HFF-Myc (cell line): ENCODE measurements at regions not wholly inside any gene's neighbourhood (a gene's known extent, or its start where the extent isn't known, plus 50 kb on each side); places are given as distances from the start of the nearest gene placed in this dataset.

ENCODE experiments used
- DNase-seq: peaks from one replicate; pipeline ENCODE4 v3.0.0-alpha.2; 2011; ENCODE audit warnings: low read depth; ENCODE audit errors: extremely low read depth
- H3K4me3 ChIP-seq: replicated peaks from 2 replicates; pipeline ENCODE4 v1.5.1; 2011; ENCODE audit warnings: low read depth, mild to moderate bottlenecking, control low read depth, low read length
- CTCF ChIP-seq: IDR thresholded peaks from 2 replicates; pipeline ENCODE4 v1.5.1; 2012; ENCODE audit warnings: mild to moderate bottlenecking, low read depth, low read length, control low read depth; ENCODE audit errors: missing control alignments

- no peak for TF ChIP-seq CTCF
- H3K4me3 ChIP-seq, result no peak overlapping the region
- DNase-seq, result no peak
These were observed 264.2 kb downstream of the ZSWIM6 start for GRCh38 chr5:61596265-61596664.

- no peak for TF ChIP-seq CTCF
- no peak for DNase-seq
These were observed 265.6 kb downstream of the ZSWIM6 start for GRCh38 chr5:61597684-61598083.

GRCh38 chr5:61598126-61598525, 266.1 kb downstream of the ZSWIM6 start:
- no peak for TF ChIP-seq CTCF
- H3K4me3 ChIP-seq, result no peak overlapping the region
- no peak for DNase-seq

More at GRCh38 chr5:61597684-61598083, 265.6 kb downstream of the ZSWIM6 start:
- H3K4me3 ChIP-seq, result no peak overlapping the region

- DNase-seq, result no peak
- H3K4me3 ChIP-seq, result no peak overlapping the region
- no peak for TF ChIP-seq CTCF
These were observed 267.5 kb downstream of the ZSWIM6 start for GRCh38 chr5:61599370-61600122.

- no peak overlapping the region for H3K4me3 ChIP-seq
- no peak for DNase-seq
- no peak for TF ChIP-seq CTCF
These were observed 268.0 kb downstream of the ZSWIM6 start for GRCh38 chr5:61600123-61600444.

- H3K4me3 ChIP-seq, result no peak overlapping the region
- no peak for TF ChIP-seq CTCF
- DNase-seq, result no peak
These were observed 269.0 kb downstream of the ZSWIM6 start for GRCh38 chr5:61600945-61601511.
